GM21360 (cell line): ENCODE measurements at regions not wholly inside any gene's neighbourhood (a gene's known extent, or its start where the extent isn't known, plus 50 kb on each side); places are given as distances from the start of the nearest gene placed in this dataset.

ENCODE experiments used
- ATAC-seq: cut with Tn5 transposase; IDR thresholded peaks from one replicate; pipeline ENCODE4 v1.9.1; 2021; ENCODE audit warnings: mild to moderate bottlenecking, moderate library complexity; ENCODE audit not compliant: unreplicated experiment

GRCh38 chr2:208545403-208546042, 138.9 kb downstream of the PTH2R start:
- no peak for ATAC-seq

DNA sequence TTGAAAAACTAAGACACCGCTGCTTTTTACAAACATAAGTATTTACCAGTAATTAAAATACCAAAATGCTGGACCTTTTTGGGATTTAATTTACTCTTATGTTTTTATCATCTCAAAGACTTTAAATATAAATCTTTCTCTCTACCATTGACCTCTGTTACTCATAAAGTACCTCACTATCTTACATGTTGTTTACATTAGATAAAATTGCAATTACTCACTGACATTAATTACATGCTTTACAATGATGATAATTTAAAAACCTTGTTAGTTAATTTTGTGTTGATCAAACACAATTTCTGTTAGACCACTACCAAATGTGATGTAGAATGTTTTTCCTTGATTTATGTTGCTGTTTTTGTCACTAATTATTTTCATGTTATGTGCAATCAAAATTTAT, 139.5 kb downstream of the PTH2R start:
- no peak for ATAC-seq

DNA sequence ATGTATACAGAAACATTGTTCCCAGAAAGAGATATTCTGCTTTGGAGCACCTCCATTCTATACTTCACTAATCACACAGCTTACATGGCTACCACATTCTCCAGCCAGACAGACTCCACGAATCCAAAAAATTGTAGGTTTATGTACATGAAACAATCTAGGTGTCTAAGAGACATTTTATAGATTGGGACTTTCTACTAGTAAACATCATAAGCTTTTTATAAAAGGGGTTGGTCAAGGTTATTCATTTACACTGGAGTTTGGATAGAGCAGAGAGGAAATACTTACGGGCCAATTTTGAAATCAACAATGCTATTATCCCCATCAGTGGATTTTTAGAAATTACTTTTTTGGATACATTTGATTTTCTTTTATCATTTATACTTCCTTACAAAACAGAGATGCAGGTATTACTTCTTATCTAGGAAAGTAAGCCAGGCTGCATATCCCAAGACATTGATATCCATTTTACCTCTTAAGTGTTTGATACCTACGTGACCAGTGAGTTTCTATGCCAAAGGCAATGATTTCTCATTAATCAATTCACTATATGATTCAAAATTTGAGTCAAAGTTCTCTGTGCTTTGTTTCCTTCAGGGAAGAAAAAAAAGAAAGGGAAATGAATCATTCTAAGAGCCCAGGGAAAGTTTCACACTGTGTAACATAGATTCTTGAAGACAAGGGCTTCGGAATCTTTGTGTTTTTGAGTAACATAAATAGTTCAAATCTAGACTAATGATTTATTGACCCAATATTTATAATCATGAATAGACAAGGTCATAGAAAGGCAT, 140.5 kb downstream of the PTH2R start:
- no peak for ATAC-seq

- no peak for ATAC-seq
Observed at GRCh38 chr2:208548700-208549099, 142.1 kb downstream of the PTH2R start.

GRCh38 chr2:208549546-208550158, 143.1 kb downstream of the PTH2R start:
- ATAC-seq = no peak

- no peak for ATAC-seq
Observed at GRCh38 chr2:208552943-208553342, 146.4 kb downstream of the PTH2R start.

- ATAC-seq = no peak
Observed at GRCh38 chr2:208556983-208557484, 150.4 kb downstream of the PTH2R start.

- ATAC-seq = no peak
Observed at GRCh38 chr2:208565690-208566416, 159.3 kb downstream of the PTH2R start.

- no peak for ATAC-seq
Observed at GRCh38 chr2:208568203-208568602, 161.6 kb downstream of the PTH2R start.

DNA sequence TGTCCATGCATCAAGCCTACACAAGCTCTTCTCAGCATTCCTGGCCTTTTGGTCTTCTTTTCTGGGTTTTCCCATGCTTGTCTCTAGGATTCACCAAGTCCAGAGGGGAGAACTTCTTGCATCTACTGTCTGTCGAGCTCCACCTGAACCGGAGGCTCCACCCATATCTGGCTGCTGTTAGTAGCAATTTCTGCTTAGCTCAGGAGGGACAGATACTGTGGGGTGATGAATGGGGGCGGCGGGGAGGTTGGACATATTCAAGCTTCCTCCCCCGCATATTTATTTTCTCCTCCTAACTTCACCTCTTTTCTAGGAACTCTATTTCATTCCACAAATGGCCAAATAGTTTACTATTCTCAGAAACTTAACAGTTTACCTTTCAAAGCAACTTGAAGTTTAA, 163.5 kb downstream of the PTH2R start:
- no peak for ATAC-seq

- ATAC-seq = no peak
Observed at GRCh38 chr2:208570851-208571763, 164.5 kb downstream of the PTH2R start.

GRCh38 chr2:208571764-208572131, 165.2 kb downstream of the PTH2R start:
- no peak for ATAC-seq

DNA sequence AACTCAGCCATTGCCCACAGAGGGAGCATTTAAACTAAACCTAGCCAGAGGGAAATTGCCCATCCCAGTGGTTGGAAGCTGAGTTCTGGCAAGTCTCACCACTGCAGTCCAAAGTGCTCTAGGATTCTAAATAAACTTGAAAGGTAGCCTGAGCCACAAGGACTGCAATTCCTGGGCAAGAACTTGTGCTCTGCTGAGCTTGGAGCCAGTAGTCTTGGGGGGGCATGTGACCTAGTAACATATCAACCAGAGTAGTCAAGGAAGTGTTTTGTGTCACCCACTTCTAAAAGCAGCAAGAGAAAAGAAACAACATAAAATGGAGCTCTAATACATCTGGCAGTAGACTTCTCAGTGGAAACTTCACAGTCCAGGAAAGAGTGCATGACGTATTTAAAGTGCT, 167.0 kb downstream of the PTH2R start:
- ATAC-seq = no peak

GRCh38 chr2:208579678-208580077, 173.1 kb downstream of the PTH2R start:
- ATAC-seq = no peak

- no peak for ATAC-seq
Observed at GRCh38 chr2:208584378-208584985, 177.9 kb downstream of the PTH2R start.

GRCh38 chr2:208586516-208586915, 179.9 kb downstream of the PTH2R start:
- ATAC-seq = no peak

DNA sequence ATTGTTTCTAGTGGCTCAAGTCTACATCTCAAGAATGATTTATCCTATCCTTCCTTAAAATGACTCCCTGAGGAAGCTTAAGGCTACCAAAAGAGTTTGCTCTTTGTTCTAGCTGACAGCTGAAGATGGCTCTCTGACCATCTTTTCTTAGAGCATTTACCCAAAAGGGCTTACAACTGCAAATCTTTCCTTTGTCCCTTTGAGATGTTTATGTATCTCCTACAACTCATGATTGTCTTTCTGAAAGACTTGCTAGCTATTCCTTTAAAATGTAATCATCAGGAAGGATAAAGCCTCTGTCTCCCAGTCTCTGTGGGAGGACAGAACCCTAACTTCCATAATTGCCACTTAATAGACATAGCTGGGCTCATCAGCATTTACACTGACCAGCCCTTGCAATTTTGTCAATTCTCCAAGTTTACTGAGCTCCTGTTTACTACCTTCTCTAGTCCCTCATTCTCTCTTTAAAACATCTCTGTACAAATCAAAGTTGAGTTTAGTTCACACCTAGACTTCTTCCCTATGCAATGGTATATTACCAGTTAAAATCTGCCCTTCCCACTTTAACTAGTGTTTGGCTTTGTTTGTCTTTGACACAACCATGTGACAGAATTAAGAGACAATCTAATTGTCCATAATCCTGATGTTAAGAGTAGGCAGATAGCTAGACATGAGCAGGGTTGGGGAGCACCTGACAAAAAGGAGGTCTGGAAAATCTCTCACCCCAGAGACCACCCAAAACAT, 188.2 kb downstream of the PTH2R start:
- ATAC-seq = no peak

GRCh38 chr2:208595386-208596275, 189.0 kb downstream of the PTH2R start:
- no peak for ATAC-seq
